Activated T-helper 1 cell treated with anti-CD3 and anti-CD28 coated beads, Interleukin-2, amount 50 U/mL, for 16 hours (primary cell): ENCODE measurements at regions not wholly inside any gene's neighbourhood (a gene's known extent, or its start where the extent isn't known, plus 50 kb on each side); places are given as distances from the start of the nearest gene placed in this dataset.
"Not testable (repeated sequence)": the region's sequence is repeated elsewhere in the genome, so short reads cannot be mapped to it uniquely, and the experiment has no call there.

Source experiments
- DNase-seq, 2 donors: peaks; one replicate each; pipeline ENCODE4 v3.0.0-alpha.2; 2020; ENCODE audit warnings: low read depth in 1 of 2, low spot score in 1 of 2

DNA sequence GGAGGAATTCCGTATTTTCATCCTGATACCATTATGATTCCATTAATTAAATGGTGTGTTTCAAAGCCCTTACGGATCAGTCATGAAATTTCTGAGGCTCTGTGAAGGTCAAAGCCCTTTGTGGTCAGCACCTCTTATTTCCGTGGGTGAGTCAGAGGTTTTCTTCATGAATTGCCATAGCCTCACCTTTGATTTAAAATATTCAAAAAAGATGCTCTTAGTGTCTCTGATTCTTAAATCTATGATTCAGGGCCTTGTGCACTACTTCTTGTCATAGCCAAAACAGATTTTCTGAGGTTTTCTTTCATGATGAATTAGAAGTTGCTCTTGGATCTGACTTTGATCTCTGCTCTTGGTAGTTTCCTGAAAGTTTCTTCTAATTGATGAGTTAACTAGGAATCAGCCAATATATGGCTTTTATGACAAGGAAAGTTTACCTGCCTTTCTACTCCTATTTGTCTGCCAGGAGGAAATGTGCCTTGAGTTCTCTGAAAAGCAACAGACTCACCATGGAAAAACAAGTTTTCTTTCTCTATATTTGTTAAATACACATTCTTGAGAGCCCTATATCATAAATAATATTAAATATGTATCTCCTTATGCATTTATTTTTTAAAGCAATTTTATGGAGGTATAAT, 613.0 kb downstream of the UTRN start:
- no peak for DNase-seq

DNA sequence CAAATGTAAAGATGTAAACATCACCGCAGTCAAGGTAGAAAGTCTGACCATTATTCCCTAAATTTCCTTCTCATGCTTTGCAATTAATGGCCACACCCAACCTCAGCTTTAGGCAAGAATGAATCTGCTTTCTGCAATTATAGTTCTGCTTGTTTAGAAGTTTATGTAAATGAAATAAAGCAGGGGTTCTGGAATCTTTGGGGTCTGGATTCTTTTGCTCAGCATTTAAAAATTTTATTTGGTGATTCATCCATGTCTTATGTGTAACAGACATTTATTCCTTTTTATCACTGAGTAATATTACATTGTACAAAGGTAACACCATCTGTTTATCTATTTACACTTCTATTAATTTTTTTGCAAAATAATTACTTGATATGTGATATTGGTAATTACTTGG, 613.6 kb downstream of the UTRN start:
- no peak for DNase-seq

GRCh38 chr6:144899161-144899560, 614.0 kb downstream of the UTRN start:
- no peak for DNase-seq

GRCh38 chr6:144901412-144901811, 616.3 kb downstream of the UTRN start:
- no peak for DNase-seq

DNA sequence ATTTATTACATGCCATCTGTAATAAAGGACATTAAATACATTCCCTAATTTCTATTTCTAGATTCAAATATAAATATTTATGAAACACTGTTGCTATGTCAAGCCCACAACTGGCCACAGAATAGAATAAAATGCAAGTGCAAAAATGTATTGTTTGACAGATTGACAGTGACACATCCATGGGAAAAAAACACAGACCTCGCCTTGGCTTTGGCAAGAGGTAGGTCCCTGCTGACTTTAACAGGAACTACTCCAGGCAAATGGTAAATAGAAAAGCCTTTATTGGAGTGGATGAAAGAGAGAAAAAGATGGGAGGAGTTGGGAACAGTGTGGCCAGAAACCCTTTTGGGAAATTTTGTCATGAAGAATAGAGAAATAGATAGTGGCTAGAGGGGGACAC, 622.9 kb downstream of the UTRN start:
- DNase-seq = no peak

- DNase-seq = no peak
Observed at GRCh38 chr6:144909753-144910285, 624.7 kb downstream of the UTRN start.

DNA sequence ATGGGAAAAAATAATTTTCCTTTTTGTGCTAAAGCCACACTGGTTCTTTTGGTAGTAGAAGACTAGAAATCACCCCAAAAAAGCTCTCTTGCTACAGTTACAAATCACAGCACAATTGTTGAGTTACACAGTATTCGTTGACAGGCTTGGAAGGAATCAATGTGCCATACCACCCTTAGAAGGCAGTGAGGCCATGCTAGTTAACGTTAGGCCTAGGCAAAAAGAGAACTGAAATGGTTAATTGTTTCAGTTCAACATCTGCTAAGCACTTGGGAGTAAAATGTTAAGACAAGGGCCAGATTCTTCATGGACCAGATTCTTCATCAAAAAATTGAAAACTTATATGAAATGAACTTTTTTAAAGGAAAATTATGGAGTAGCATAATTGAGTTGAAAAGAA, 626.2 kb downstream of the UTRN start:
- no peak for DNase-seq

- DNase-seq = no peak
Observed at GRCh38 chr6:144912474-144912873, 627.3 kb downstream of the UTRN start.

DNA sequence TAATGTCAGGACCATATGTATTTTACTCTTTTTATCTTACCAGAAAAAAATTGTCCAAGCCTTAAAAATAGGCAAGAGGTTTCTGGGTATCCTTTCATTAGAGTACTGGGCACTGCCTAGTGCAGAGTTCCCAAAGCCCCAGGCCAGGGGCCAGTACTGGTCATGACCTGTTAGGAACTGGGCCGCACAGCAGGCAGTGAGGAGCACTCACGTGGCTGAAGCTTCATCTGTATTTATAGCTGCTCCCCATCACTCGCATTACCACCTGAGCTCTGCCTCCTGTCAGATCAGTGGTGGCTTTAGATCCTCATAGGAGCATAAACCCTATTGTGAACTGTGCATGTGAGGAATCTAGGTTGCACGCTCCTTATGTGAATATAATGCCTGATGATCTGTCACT, 632.9 kb downstream of the UTRN start:
- DNase-seq = no peak

DNA sequence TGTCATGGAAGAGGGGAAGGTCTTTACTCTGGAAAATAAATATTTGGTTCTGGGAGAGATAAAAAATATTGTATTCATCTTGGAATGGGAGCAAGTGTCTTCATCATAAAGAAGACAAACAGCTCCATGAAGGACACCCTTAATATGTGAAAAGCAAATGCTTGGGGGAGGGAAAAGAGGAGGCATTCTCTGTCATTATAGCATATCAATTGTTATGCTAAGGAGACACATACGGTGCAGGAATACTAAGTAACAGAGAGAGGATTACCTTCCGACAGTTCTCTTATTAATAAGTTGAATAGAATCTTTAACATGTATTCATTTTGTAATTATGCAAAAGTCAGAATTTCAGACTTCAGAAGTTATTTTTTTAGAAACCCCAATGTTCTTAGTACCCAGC, 634.4 kb downstream of the UTRN start:
- no peak for DNase-seq

DNA sequence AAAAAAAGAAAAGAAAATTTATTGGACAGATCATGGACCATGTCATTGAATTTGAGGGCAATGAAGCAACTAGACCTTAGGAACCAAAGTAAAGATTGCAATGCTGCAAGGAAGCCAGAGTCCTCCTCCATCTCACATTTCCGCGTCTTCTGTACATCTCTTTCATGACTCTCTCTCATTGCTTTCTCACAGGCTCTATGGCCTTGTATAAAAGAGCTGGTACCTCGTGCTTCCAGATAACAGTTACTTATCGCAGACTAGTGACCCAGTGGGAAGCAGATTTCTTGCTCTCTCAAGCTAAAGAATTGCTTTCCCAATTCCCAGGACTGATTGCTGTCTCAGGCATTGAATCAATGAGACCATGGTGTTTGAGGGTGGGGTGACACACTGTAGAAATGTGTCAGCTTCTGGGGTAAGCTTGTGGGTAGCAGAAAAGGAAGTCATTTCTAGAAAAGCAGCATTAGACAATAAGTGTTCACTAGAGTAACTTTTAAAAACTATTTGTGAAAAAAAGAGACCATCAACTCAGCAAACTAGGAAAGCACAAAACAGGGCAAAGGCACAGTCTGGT, 635.3 kb downstream of the UTRN start:
- DNase-seq = no peak

DNA sequence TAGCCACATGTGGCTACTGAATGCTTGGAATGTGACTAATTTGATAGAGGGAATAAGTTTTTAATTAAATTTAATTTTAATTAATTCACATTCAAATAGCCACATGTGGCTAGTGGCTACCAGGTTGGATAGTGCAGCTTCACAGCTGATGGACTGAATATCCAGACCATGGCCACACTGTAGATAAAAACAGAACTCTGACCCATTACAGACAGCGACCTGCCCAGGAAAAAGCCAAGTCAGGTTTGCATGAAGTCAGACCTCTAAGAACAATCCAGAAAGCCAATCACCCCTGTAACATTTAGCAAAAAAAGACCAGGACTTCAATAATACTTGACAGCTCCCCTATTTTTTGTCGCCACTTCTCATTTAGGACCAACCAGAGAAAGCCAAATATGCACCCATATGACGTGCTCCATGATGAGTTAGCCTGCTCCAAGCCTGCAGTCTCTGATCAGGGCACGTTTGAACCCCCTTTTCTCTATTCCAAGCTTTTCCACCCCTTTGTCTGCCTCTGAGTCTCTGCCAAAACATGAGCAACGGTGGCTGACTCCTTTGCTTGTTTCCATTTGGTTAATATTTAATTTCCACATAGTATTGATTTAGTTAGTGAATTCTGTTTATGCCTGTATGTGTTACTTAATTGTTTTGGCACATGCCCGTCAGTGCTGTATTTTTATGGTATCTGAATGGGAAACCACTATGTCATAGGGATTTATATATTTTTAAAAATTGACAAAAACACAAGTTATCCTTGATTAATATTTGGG, 636.3 kb downstream of the UTRN start:
- no peak for DNase-seq

- no peak for DNase-seq
Observed at GRCh38 chr6:144922120-144922722, 637.1 kb downstream of the UTRN start.

- not testable (repeated sequence) for DNase-seq
Observed at GRCh38 chr6:144922771-144923490, 637.8 kb downstream of the UTRN start.

GRCh38 chr6:144923491-144923787, 638.3 kb downstream of the UTRN start:
- DNase-seq = not testable (repeated sequence)

GRCh38 chr6:144928847-144929246, 643.7 kb downstream of the UTRN start:
- DNase-seq = no peak

- DNase-seq = no peak
Observed at GRCh38 chr6:144929262-144929661, 644.1 kb downstream of the UTRN start.

- DNase-seq = no peak
Observed at GRCh38 chr6:144931172-144932035, 646.3 kb downstream of the UTRN start.

- no peak for DNase-seq
Observed at GRCh38 chr6:144932621-144933020, 647.5 kb downstream of the UTRN start.

DNA sequence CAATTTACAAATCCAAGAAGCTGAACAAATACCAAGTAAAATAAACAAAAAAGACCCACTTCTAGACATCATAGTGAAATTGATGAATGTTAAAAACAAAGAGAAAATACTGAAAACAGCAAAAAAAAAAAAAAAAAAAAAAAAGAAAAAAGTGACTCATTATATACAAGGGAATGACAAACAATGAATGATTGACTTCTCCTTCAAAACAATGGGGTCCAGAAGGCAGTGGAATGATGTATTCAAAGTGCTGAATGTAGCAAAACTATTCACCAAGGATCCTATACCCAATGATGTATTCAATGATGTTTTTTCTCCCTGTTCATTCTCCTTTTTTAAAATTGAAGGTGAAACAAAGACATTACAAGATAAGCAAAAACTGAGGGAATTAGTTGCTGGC, 650.0 kb downstream of the UTRN start:
- no peak for DNase-seq
